Keratinocyte (primary cell): ENCODE measurements at regions not wholly inside any gene's neighbourhood (a gene's known extent, or its start where the extent isn't known, plus 50 kb on each side); places are given as distances from the start of the nearest gene placed in this dataset.

Experiments
- DNase-seq: peaks from one replicate; pipeline ENCODE4 v3.0.0-alpha.2; 2011; ENCODE audit warnings: low read depth, missing footprints, low spot score
- FAIRE-seq: peaks from 2 replicates; lab custom pipeline; 2011; peaks lifted over from hg19 to GRCh38; lab: Jason Lieb, UNC
- H2AFZ ChIP-seq: 2 replicates; pipeline ENCODE4 v1.6.0; 2012; ENCODE audit warnings: low read length, control low read depth, inconsistent platforms; ENCODE audit not compliant: control insufficient read depth
- H3K27ac ChIP-seq: 2 replicates; pipeline ENCODE4 v1.5.1; 2011; ENCODE audit warnings: low read length; ENCODE audit not compliant: control insufficient read depth, insufficient read depth
- H3K27me3 ChIP-seq: 3 replicates; pipeline ENCODE4 v1.6.0; 2011; ENCODE audit warnings: low read length; ENCODE audit not compliant: control insufficient read depth, insufficient read depth; ENCODE audit errors: extremely low read depth
- H3K36me3 ChIP-seq, 2 experiments: 2 replicates in 1 of 2; 3 replicates in 1 of 2; pipeline ENCODE4 v1.5.1; 2011; ENCODE audit warnings: low read length in 2 of 2, mild to moderate bottlenecking in 1 of 2; ENCODE audit not compliant: control insufficient read depth in 2 of 2, insufficient read depth in 2 of 2; ENCODE audit errors: extremely low read depth in 1 of 2
- H3K4me1 ChIP-seq: 3 replicates; pipeline ENCODE4 v1.5.1; 2011; ENCODE audit warnings: low read length; ENCODE audit not compliant: control insufficient read depth, insufficient read depth; ENCODE audit errors: extremely low read depth
- H3K4me2 ChIP-seq: 3 replicates; pipeline ENCODE4 v1.6.0; 2011; ENCODE audit warnings: low read depth, low read length; ENCODE audit not compliant: control insufficient read depth, insufficient read depth; ENCODE audit errors: extremely low read depth
- H3K4me3 ChIP-seq, 3 experiments: fragments of 200-600 bp in 1 of 3; sonication (generic) in 1 of 3; 2 replicates in 2 of 3; 3 replicates in 1 of 3; pipeline ENCODE4 v1.5.1; 2011 to 2016; ENCODE audit warnings: low read length in 3 of 3, mild to moderate bottlenecking in 3 of 3, control low read depth in 2 of 3, inconsistent platforms in 1 of 3, low read depth in 1 of 3, mixed read lengths in 1 of 3, mixed run types in 1 of 3, moderate library complexity in 1 of 3; ENCODE audit not compliant: control insufficient read depth in 2 of 3, insufficient read depth in 2 of 3; ENCODE audit errors: extremely low read depth in 1 of 3
- H3K79me2 ChIP-seq: 2 replicates; pipeline ENCODE4 v1.6.0; 2012; ENCODE audit warnings: low read length; ENCODE audit not compliant: control insufficient read depth, insufficient read depth
- H3K9ac ChIP-seq: 3 replicates; pipeline ENCODE4 v1.6.0; 2011; ENCODE audit warnings: low read length; ENCODE audit not compliant: control insufficient read depth, insufficient read depth; ENCODE audit errors: extremely low read depth
- H3K9me1 ChIP-seq: 3 replicates; pipeline ENCODE4 v1.6.0; 2011; ENCODE audit warnings: low read length; ENCODE audit not compliant: control insufficient read depth, insufficient read depth; ENCODE audit errors: extremely low read depth
- H3K9me3 ChIP-seq: 2 replicates; pipeline ENCODE4 v1.5.1; 2012; ENCODE audit warnings: low read depth, low read length; ENCODE audit not compliant: control insufficient read depth
- H4K20me1 ChIP-seq: 3 replicates; pipeline ENCODE4 v1.6.0; 2011; ENCODE audit warnings: low read length; ENCODE audit not compliant: control insufficient read depth, insufficient read depth; ENCODE audit errors: extremely low read depth
- EZH2 ChIP-seq: IDR thresholded peaks from one replicate; pipeline ENCODE4 v1.6.1; 2012; ENCODE audit warnings: inconsistent platforms, mild to moderate bottlenecking, low read length, moderate library complexity
- dilution Hi-C: fragments of 300-500 bp; cut with MboI; formaldehyde crosslinking; loops from one replicate; pipeline ENCODE4 v1.7.0; 2020; ENCODE audit warnings: low sequenced_read_pairs; ENCODE audit not compliant: extremely low pct_ligation_motif_present
- TF ChIP-seq, protein P1 (sequence below), 3 experiments: IDR thresholded peaks in 1 of 3; conservative IDR thresholded peaks in 1 of 3; optimal IDR thresholded peaks in 1 of 3; 2 replicates in 2 of 3; 3 replicates in 1 of 3; pipeline versions ENCODE3 to v1.5.1; 2011; ENCODE audit warnings: low read length in 3 of 3, mild to moderate bottlenecking in 3 of 3, moderate library complexity in 2 of 3, control low read depth in 1 of 3, inconsistent platforms in 1 of 3; ENCODE audit not compliant: insufficient read depth in 2 of 3; ENCODE audit errors: extremely low read depth in 1 of 3

DNA sequence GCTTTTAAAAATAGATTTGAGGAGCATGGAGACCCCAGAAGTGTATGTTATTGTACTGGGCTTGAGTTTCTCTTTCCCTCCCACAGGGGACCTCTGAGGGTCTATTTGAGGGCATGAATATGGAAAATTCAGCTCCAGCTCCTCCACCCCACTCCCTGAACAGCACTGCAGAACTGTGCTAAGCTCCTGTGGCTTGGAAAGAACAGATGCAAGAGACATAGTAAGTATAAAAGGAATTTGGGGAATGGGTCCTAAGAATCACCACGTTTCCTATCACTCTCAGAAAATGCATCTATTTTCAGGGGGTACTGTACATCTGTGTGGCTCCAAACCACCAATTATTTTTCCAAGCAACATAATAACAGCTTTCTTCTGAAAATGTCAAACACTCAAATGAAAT is 416.1 kb downstream of the ZNF521 start:
- H3K9me1 ChIP-seq, result no peaks in the 10 kb centered on the region
- DNase-seq, result no peak
- H3K4me1 ChIP-seq, result no peaks in the 10 kb centered on the region
- H4K20me1 ChIP-seq, result no peaks in the 10 kb centered on the region
- no peaks in the 10 kb centered on the region for H3K36me3 ChIP-seq
- dilution Hi-C loops, result no loop called here
- no peak overlapping the region for H2AFZ ChIP-seq
- H3K4me2 ChIP-seq, result no peak overlapping the region
- no peaks in the 10 kb centered on the region for H3K9me3 ChIP-seq
- TF ChIP-seq, protein P1, sequence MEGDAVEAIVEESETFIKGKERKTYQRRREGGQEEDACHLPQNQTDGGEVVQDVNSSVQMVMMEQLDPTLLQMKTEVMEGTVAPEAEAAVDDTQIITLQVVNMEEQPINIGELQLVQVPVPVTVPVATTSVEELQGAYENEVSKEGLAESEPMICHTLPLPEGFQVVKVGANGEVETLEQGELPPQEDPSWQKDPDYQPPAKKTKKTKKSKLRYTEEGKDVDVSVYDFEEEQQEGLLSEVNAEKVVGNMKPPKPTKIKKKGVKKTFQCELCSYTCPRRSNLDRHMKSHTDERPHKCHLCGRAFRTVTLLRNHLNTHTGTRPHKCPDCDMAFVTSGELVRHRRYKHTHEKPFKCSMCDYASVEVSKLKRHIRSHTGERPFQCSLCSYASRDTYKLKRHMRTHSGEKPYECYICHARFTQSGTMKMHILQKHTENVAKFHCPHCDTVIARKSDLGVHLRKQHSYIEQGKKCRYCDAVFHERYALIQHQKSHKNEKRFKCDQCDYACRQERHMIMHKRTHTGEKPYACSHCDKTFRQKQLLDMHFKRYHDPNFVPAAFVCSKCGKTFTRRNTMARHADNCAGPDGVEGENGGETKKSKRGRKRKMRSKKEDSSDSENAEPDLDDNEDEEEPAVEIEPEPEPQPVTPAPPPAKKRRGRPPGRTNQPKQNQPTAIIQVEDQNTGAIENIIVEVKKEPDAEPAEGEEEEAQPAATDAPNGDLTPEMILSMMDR (optimal IDR thresholded peaks at IDR 0.05 in 1 of 3, IDR thresholded peaks at IDR 0.05 in 1 of 3, conservative IDR thresholded peaks at IDR 0.05 in 1 of 3; ENCODE audit: extremely low read depth in 1 of 3, insufficient read depth in 2 of 3, low read length in 3 of 3), result no peak
- no peak for TF ChIP-seq EZH2
- no peak overlapping the region for H3K27ac ChIP-seq
- FAIRE-seq, result no peak
- H3K27me3 ChIP-seq, result no peaks in the 10 kb centered on the region
- H3K4me3 ChIP-seq, result no peak overlapping the region
- no peaks in the 10 kb centered on the region for H3K79me2 ChIP-seq
- H3K9ac ChIP-seq, result no peak overlapping the region

- Histone ChIP-seq H3K4me2 (no peak overlapping the region), H3K4me3 (no peak overlapping the region), H3K36me3 (no peaks in the 10 kb centered on the region), H2AFZ (no peak overlapping the region), H3K9me1 (no peaks in the 10 kb centered on the region), H3K9me3 (no peaks in the 10 kb centered on the region), H3K9ac (no peak overlapping the region), H3K27ac (no peak overlapping the region), H3K4me1 (no peaks in the 10 kb centered on the region), H3K79me2 (no peaks in the 10 kb centered on the region), H4K20me1 (no peaks in the 10 kb centered on the region), H3K27me3 (no peaks in the 10 kb centered on the region)
- no peak for FAIRE-seq
- TF ChIP-seq, protein P1 (optimal IDR thresholded peaks at IDR 0.05 in 1 of 3, IDR thresholded peaks at IDR 0.05 in 1 of 3, conservative IDR thresholded peaks at IDR 0.05 in 1 of 3; ENCODE audit: extremely low read depth in 1 of 3, insufficient read depth in 2 of 3, low read length in 3 of 3), result no peak
- TF ChIP-seq EZH2, result no peak
- DNase-seq, result no peak
- dilution Hi-C loops, result no loop called here
Measured at GRCh38 chr18:24936691-24937090, 415.3 kb downstream of the ZNF521 start.
